GM19099 (cell line): ENCODE measurements at regions not wholly inside any gene's neighbourhood (a gene's known extent, or its start where the extent isn't known, plus 50 kb on each side); places are given as distances from the start of the nearest gene placed in this dataset.

ENCODE experiments used
- POLR2A ChIP-seq: IDR thresholded peaks from 3 replicates; pipeline ENCODE4 v1.6.1; 2011; ENCODE audit warnings: low read depth; ENCODE audit not compliant: insufficient read length; ENCODE audit errors: extremely low read depth

DNA sequence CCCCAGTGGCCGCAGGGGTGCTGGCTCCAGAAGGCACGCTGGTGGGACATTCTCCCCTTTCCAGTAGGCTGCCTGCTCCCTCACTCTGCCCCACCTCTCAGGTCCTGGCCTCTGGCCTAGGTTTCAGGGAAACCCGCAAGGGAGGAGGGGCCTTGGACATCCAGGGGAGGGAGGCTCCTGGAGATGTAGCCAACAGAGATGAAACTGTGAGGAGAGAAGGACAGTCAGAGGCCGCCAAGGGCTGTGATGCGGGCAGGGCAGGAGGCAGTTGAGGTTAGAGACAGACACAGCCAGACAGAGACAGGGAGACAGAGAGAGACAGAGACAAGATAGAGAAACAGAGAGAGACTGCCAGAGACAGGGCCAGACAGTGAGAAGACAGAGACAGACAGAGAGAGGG is 127.7 kb downstream of the UQCRFS1 start:
- TF ChIP-seq POLR2A = no peak

DNA sequence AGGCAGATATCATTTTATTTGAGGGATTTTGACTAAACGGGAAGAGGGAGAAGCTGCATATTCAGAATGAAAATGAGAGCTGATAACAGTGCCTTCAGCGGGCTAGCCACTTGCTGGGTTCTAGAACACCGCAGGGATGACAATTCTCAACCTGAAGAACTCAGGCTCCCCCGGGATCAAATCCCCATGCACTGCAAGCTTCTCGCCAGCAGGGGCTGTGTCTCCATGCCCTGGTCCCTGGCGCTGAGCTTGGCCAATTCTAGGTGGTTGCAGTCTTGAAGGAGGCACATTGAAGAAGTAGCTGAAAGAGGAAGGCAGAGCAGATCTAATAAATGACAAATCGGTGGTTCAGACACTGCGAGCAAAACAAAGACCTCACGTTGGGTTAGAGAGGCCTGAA is 128.7 kb downstream of the UQCRFS1 start:
- no peak for TF ChIP-seq POLR2A

DNA sequence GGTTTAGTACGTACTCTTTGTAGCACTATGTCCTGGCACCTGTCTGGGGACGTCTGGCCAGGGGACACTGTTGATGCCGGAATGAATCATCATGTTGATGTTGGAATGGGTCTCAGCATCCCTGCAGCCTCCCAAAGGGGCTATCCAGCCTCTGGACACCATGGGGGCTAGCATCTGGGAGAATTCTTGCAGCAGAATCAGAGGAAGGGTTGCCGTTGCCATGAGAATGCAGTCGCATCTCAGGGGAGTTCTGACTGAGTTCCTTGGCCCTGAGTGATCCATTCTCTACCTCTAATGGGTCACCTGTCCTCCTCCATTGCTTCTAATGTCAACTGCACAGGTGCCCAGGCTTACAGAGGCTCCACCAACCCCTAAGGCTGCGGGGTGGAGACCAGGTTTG is 129.1 kb downstream of the UQCRFS1 start:
- TF ChIP-seq POLR2A = no peak

DNA sequence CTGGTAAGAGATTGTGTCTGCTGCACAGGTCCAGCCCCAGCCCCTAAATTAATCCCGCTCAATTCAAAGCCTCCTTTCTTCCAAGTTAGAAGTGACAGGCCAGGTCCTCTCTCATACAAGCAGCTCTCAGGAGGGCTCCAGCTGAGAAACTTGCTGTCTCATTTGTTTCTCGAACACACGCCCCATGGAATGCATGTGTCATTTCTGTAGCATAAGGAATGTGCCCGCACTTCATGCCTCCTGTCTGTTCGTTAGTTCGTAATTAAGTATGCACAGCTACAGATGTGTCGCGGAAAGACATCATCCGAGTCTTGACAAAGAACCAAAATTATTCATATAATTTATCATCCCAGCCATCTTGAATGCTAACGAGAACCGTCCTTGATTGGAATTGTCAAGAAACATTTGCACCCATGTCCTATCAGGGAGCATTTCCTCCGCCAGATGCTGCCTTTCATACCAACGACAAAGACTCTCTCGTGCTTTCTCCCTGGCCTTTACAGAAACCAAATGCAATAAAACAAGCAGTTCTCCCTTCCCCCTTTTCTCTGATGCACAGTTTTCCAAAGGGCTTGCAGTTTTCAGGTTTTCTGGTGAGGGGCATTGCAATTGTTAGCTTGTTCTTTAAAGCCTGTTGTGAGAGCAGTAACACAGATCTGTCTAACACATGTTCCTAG is 133.5 kb downstream of the UQCRFS1 start:
- TF ChIP-seq POLR2A = no peak

DNA sequence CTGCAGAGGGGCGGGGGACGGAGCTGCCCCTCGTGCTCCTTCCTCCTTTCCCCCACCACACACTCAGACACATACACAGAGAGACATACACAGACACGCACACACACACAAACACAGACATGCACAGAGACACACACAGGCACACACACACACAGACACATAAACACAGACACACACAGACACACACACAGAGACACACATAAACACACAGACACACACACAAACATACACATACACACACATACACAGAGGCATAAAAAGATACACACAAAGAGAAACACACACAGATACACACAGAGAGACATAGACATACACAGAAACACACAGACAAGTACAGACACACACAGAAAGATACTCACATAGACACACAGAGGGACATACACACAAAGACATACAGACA is 136.0 kb downstream of the UQCRFS1 start:
- TF ChIP-seq POLR2A = no peak

DNA sequence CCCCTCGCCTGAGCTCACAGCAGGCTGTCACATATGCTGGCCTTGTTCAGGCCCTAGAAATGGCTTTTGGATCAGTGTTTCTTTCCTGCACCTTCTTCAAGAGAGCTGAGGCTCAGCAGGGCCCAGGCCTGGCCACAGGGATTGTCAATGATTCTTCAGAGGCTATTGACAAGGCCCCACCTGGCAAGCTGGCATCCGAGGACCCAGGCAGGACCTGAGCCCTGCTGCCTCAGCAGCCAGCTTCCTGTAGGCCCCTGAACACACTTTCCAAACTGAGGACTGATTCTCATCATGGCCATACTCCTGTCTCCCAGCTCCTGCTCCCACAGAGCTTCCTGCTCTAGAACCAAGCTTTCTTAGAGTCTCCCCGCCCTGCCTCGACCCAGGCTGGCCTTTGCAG is 136.8 kb downstream of the UQCRFS1 start:
- no peak for TF ChIP-seq POLR2A

DNA sequence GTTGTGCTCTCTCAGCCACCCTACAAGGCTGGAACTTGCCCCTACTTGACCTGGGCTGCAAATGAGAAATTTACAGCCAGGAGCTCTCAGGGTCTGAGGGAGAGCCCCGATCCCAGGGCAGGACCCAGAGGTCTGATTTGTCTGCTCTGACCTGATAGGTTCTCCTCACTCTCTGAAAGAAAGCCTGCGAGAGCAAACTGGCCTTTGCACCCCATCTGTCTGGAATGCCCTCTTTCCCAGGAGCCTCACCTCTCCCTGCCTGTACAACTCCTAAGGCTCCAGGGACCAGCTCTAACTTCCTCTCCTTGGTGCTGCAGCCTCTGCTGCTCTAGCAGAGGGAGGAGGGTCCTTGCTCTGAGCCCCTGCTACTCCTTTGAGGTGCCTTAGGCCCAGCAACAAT is 137.8 kb downstream of the UQCRFS1 start:
- TF ChIP-seq POLR2A = no peak

DNA sequence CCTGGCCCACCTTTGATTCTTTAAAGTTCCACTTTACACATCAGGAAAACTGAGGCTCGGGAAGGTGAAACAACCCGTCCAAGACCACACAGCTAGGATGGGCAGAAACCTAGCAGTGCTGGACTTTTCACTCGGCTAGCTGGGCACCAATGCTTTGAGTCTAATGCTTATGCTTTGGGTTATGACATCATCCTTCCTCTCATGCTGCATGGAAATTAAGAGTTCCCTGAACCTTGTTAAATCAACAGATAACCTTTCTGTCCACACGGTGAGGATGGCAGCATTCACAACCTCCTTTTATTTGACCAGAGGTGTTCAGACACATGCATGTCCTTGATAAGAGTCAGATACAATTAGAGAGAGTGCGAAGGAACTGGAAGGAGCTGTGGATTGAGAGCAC is 138.4 kb downstream of the UQCRFS1 start:
- no peak for TF ChIP-seq POLR2A

DNA sequence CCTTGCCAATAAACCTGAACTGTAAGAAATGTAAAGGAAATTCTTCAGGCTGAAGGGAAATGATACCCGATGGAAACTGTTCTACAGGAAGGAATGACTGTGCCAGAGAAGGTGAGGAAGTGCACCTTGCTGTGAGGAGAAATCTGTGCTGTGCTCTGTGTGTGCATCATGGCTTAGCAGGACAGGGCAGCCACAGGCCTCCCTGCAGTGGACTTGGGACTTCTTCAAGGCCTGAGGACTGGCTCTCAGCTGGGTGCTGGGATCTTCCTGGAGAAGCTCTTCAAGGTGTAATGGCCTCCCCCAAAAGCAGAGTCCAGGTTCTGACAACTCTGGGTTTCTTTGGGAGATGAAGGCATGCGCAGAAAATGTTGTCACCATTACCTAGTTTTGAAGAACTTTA is 145.1 kb downstream of the UQCRFS1 start:
- no peak for TF ChIP-seq POLR2A

DNA sequence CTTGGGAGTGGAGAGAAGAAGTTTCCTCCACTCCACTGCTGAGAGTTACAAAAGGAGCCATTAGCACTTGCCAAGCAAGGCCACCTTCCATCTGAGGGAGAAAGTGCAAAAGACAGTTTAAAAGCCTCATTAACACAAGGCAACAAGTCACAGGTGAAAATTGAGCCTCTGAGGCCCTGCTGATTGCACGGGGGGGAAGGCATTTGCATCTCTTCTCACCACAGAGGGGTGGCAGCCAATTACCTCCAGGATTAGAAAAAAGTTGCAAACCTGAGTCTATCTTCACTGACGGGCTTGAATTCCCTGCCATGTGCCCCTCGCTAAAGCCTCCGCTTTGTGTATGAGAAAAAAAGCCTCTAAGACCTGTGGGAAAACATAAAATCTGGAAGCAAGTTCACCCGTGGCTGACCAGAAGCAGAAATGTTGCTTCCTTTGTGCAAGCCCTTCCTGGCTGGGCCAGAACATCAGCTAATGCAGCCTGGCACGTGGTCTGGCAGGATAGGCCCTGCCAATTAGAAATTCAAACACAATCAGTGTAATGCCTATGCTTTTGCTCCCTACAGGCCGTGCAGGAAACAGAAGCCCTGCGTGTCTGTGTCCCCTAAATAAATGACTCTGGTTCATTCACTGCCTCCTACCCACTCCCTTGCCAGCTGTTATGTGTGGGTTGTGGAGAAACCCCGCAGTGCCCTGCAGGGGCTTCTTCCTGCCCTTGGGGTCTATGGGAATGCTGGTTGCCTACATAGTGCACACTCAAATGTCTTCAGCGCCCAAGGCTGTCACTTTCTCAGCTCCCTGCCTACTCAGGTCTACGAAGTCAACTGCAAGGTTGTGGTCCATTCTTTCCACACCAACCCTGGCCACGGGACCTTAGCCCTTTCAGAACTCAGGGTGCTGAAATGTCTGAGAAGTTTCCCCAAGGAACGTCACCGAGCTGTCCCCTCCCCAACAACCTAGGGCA is 150.2 kb downstream of the UQCRFS1 start:
- no peak for TF ChIP-seq POLR2A

DNA sequence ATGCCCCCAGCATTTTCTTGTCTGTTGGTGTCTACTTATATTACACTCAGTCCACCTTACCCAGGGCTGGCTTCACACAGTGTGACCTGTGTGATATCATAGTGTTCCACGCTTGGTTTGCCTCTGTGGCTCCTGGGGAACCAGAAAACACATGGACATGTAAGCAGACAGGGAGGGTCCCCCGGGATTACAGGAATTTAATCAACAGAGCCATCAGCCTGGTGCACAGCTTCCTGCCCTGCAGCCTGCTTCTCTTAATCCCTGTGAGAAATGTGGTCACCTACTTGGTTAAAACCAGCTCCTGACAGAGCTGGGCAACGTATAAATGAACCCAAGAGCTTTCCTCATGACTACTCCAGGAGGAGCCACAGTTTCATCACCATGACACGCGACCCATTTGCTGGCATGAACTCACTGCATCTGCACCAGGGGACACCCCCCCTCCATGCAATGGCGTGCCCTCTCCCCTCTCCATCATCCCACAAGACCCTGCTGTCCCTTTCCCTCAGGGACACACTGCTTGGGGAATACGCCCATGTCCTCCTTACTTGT is 152.1 kb downstream of the UQCRFS1 start:
- no peak for TF ChIP-seq POLR2A

DNA sequence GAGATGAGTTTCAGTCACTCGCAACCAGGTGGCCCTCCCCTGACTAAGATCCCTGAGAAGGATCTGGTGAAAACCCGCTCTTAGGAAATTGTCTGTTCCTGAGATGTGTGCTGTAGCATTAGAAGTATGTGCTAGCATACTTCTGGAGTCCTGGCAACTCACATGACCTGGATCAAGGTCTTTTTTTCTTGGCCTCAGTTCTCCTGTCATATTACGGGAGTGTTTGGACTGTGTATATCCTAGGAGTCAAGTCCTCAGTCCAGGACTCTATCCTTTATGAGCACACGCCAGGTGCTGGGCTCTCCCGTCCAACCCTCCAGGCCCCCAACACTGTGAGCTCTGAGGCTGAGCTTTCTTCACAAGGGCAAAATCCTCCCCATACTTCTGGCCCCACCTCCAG is 156.4 kb downstream of the UQCRFS1 start:
- TF ChIP-seq POLR2A = no peak

DNA sequence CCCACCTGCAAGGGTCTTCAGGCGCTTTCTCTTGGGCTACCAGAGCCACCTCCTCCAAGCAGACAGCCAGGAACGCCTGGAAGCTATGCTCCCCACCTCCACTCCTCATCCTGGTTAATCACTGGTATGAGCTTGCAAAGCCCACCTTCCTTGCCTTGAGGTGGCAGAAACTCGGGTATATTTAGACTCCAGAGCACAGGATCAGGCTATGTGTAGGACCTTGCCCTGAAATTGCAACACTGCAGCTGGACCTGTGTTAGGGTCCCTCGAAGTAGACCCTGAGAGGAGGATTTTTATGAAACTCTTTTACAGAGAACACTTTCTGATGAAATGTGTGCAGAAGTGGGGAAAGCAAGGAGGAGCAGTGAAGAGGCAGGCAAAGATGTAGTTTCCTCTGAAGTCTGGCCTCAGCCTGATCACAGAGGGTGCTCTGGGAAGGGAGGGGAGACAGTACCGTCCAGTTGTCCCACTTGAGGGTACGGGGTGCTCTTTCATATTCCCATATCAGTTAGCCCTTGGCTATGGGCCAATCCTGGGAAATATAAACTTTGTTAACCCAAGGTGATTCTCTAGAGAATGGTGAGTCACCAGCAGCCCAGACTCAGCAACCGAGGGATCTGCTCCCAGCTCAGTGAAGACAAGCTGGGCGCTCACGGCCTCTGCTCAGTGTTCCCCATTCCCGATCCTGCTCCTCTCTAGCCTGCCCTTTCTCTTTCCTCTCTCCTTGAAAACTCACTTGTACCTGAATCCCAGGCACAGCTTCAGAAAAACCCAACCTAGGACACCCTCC is 157.9 kb downstream of the UQCRFS1 start:
- TF ChIP-seq POLR2A = no peak

DNA sequence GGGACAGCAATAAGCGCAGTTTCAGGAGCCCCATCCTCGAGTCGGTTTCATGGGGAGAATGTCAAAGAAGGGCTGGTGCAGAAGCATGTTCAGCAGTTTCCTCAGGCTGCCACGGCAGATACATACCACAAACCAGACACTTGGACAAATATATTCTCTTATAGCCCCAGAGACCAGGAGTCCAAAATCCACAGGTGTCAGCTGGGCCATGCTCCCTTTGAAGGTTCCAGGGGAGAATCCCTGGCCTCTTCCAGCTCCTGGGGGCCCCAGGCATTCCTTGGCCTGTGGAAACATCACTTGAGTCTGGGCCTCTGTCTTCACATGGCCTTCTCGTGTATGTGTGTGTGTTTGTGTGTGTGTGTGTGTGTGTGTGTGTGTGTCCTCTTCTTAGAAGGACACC is 164.1 kb downstream of the UQCRFS1 start:
- TF ChIP-seq POLR2A = no peak

DNA sequence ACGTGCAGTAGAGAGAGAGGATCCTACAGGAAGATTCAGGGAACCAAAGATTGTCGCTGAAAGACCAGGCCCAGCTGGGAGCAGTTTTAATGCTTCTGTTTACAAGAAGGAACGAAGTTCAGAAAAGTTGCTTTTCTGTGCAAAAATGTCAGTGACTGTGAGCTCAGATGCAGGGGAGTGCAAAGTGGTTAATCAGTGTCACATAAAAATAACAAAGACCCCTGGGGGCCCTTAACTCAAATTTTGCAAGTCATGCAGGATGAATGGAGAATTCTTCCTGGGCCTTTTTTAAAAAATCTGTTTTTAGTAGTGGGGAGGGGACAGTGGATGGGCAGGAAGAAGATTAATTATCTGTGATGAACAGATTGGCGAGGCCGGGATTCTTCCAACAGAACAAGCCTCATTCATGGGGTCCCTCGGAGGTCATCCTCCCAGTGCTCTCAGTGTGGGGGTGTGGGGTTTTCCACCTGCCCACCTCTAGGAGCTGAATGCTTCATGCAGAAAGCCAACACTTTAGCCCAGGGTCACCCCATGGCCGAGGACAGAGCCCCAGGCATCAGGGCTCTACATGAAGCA is 167.2 kb downstream of the UQCRFS1 start:
- no peak for TF ChIP-seq POLR2A
